ENCODE measurements at regions not wholly inside any gene's neighbourhood (a gene's known extent, or its start where the extent isn't known, plus 50 kb on each side); places are given as distances from the start of the nearest gene placed in this dataset.

- TF ChIP-seq CTCF (IDR thresholded peaks at IDR 0.05; ENCODE audit: borderline replicate concordance, insufficient read depth, low read depth, low read length), result no peak
- no peak overlapping the region for H3K4me3 ChIP-seq (ENCODE audit: low read depth, low read length)
Measured at GRCh38 chr12:126404293-126404881, 1339.2 kb downstream of the AACS start.

- no peak overlapping the region for H3K4me3 ChIP-seq (ENCODE audit: low read depth, low read length)
- no peak for TF ChIP-seq CTCF (IDR thresholded peaks at IDR 0.05; ENCODE audit: borderline replicate concordance, insufficient read depth, low read depth, low read length)
Measured at GRCh38 chr12:126418400-126418799, 1353.2 kb downstream of the AACS start.

- TF ChIP-seq CTCF (IDR thresholded peaks at IDR 0.05; ENCODE audit: borderline replicate concordance, insufficient read depth, low read depth, low read length), result no peak
- H3K4me3 ChIP-seq (ENCODE audit: low read depth, low read length), result no peak overlapping the region
Measured at GRCh38 chr12:126419131-126419530, 1353.9 kb downstream of the AACS start.

GRCh38 chr12:126424696-126425095 lies 1359.5 kb downstream of the AACS start:
- H3K4me3 ChIP-seq (ENCODE audit: low read depth, low read length), result no peak overlapping the region
- no peak for TF ChIP-seq CTCF (IDR thresholded peaks at IDR 0.05; ENCODE audit: borderline replicate concordance, insufficient read depth, low read depth, low read length)

GRCh38 chr12:126425264-126425663 lies 1360.0 kb downstream of the AACS start:
- no peak for TF ChIP-seq CTCF (IDR thresholded peaks at IDR 0.05; ENCODE audit: borderline replicate concordance, insufficient read depth, low read depth, low read length)
- no peak overlapping the region for H3K4me3 ChIP-seq (ENCODE audit: low read depth, low read length)

- no peak for TF ChIP-seq CTCF (IDR thresholded peaks at IDR 0.05; ENCODE audit: borderline replicate concordance, insufficient read depth, low read depth, low read length)
- no peak overlapping the region for H3K4me3 ChIP-seq (ENCODE audit: low read depth, low read length)
Measured at GRCh38 chr12:126428769-126429168, 1363.5 kb downstream of the AACS start.

GRCh38 chr12:126430921-126431320 lies 1365.7 kb downstream of the AACS start:
- TF ChIP-seq CTCF (IDR thresholded peaks at IDR 0.05; ENCODE audit: borderline replicate concordance, insufficient read depth, low read depth, low read length), result no peak

More at GRCh38 chr12:126430921-126431320, 1365.7 kb downstream of the AACS start:
- no peak overlapping the region for H3K4me3 ChIP-seq (ENCODE audit: low read depth, low read length)

Data from GM12875 (cell line).